ENCODE measurements at regions not wholly inside any gene's neighbourhood (a gene's known extent, or its start where the extent isn't known, plus 50 kb on each side); places are given as distances from the start of the nearest gene placed in this dataset.

DNA sequence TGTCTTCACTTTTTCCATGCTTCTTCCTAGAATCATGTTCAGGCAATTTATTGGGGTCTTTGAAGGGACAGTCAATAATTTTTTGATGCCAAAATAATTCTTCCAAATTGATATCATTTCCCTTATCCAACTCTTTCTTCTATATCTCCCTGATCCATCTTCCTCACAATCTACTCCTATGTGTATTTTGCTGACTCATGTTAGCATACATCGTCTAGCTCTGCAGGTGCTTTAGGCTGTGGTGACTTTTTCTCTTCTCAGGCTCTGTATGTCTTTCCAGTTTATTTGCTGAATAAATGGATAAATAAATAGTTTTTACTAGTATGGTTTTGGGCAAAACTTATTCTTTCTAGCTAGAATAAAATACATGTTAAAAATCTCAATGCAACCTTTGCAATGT lies 1650.9 kb upstream of the TMEFF2 start:
- TF ChIP-seq, protein P1, sequence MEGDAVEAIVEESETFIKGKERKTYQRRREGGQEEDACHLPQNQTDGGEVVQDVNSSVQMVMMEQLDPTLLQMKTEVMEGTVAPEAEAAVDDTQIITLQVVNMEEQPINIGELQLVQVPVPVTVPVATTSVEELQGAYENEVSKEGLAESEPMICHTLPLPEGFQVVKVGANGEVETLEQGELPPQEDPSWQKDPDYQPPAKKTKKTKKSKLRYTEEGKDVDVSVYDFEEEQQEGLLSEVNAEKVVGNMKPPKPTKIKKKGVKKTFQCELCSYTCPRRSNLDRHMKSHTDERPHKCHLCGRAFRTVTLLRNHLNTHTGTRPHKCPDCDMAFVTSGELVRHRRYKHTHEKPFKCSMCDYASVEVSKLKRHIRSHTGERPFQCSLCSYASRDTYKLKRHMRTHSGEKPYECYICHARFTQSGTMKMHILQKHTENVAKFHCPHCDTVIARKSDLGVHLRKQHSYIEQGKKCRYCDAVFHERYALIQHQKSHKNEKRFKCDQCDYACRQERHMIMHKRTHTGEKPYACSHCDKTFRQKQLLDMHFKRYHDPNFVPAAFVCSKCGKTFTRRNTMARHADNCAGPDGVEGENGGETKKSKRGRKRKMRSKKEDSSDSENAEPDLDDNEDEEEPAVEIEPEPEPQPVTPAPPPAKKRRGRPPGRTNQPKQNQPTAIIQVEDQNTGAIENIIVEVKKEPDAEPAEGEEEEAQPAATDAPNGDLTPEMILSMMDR (IDR thresholded peaks at IDR 0.05), result no peak
- TF ChIP-seq JUN (CRISPR knock-in tag; IDR thresholded peaks at IDR 0.05), result no peak
- TF ChIP-seq ZNF532 (CRISPR knock-in tag; IDR thresholded peaks at IDR 0.05; ENCODE audit: borderline replicate concordance), result no peak

All from WTC11 (cell line).